ENCODE measurements at regions not wholly inside any gene's neighbourhood (a gene's known extent, or its start where the extent isn't known, plus 50 kb on each side); places are given as distances from the start of the nearest gene placed in this dataset.

- TF ChIP-seq CEBPB (IDR thresholded peaks at IDR 0.05) = no peak
- no peak for TF ChIP-seq USF1 (IDR thresholded peaks at IDR 0.05)
- TF ChIP-seq REST (IDR thresholded peaks at IDR 0.05; ENCODE audit: low read depth) = no peak
- no peak for TF ChIP-seq EGR1 (IDR thresholded peaks at IDR 0.05)
- TF ChIP-seq EP300 (IDR thresholded peaks at IDR 0.05; ENCODE audit: borderline replicate concordance) = no peak
Observed at GRCh38 chr11:41897991-41898390, 438.5 kb upstream of the LRRC4C start.
